HEK293 (cell line): ENCODE measurements at regions not wholly inside any gene's neighbourhood (a gene's known extent, or its start where the extent isn't known, plus 50 kb on each side); places are given as distances from the start of the nearest gene placed in this dataset.

Experiments used
- CTCF ChIA-PET: fragments of 350-600 bp; formaldehyde crosslinking; extraction: SDS; loops from one replicate; lab custom pipeline; 2021; ENCODE audit warnings: antibody characterized with exemption; lab: Yijun Ruan, JAX
- POLR2A ChIA-PET: fragments of 300-600 bp; formaldehyde crosslinking; extraction: SDS; loops from one replicate; lab custom pipeline; 2020; ENCODE audit warnings: antibody characterized with exemption, inconsistent platforms; lab: Yijun Ruan, JAX
- H3K27ac ChIP-seq: fragments of 200-500 bp; sonication (Bioruptor generic); 2 replicates; pipeline ENCODE4 v1.5.1; 2014; ENCODE audit warnings: low read depth, low read length, control low read depth, inconsistent platforms; ENCODE audit errors: extremely low read depth
- H3K36me3 ChIP-seq, 2 experiments: fragments of 200-500 bp in 1 of 2; sonication (Bioruptor generic) in 1 of 2; 1 replicate in 1 of 2; 2 replicates in 1 of 2; pipeline ENCODE4 v1.5.1; 2014 to 2017; ENCODE audit warnings: inconsistent platforms in 2 of 2, low read length in 2 of 2; ENCODE audit not compliant: control insufficient read depth in 2 of 2, insufficient read depth in 1 of 2
- H3K4me1 ChIP-seq: fragments of 200-500 bp; sonication (Bioruptor generic); 2 replicates; pipeline ENCODE4 v1.5.1; 2014; ENCODE audit warnings: mild to moderate bottlenecking, low read length, inconsistent platforms; ENCODE audit not compliant: control insufficient read depth, insufficient read depth
- H3K4me3 ChIP-seq: 2 replicates; pipeline ENCODE4 v1.5.1; 2011; ENCODE audit warnings: low read depth, mild to moderate bottlenecking, control low read depth, low read length, moderate library complexity
- H3K9me3 ChIP-seq: fragments of 200-500 bp; sonication (Bioruptor generic); 2 replicates; pipeline ENCODE4 v1.5.1; 2014; ENCODE audit warnings: low read depth, low read length, inconsistent platforms; ENCODE audit not compliant: control insufficient read depth, insufficient read depth
- BCL11A ChIP-seq: fragments of 450-650 bp; formaldehyde crosslinking; IDR thresholded peaks from 2 replicates; pipeline ENCODE4 v1.5.1; 2016; ENCODE audit warnings: low read depth, missing biosample characterization, missing genetic modification characterization
- FEZF1 ChIP-seq: fragments of 450-650 bp; formaldehyde crosslinking; IDR thresholded peaks from 2 replicates; pipeline ENCODE4 v1.5.1; 2016; ENCODE audit warnings: missing biosample characterization, missing genetic modification characterization
- GLI2 ChIP-seq: fragments of 450-650 bp; formaldehyde crosslinking; IDR thresholded peaks from 2 replicates; pipeline ENCODE4; 2017; ENCODE audit warnings: missing biosample characterization, missing genetic modification characterization, low read depth, borderline replicate concordance
- MZF1 ChIP-seq: fragments of 450-650 bp; formaldehyde crosslinking; IDR thresholded peaks from 2 replicates; pipeline ENCODE4 v1.5.1; 2017; ENCODE audit warnings: missing biosample characterization, missing genetic modification characterization, borderline replicate concordance
- PBX3 ChIP-seq: sonication (generic); formaldehyde crosslinking; IDR thresholded peaks from 2 replicates; pipeline ENCODE4 v1.8.1; 2022; ENCODE audit warnings: mild to moderate bottlenecking, moderate library complexity, missing genetic modification reagents
- REPIN1 ChIP-seq: fragments of 450-650 bp; formaldehyde crosslinking; IDR thresholded peaks from 2 replicates; pipeline ENCODE4 v1.5.1; 2017; ENCODE audit warnings: missing biosample characterization, missing genetic modification characterization, low read depth
- REST ChIP-seq: fragments of 450-650 bp; formaldehyde crosslinking; IDR thresholded peaks from 2 replicates; pipeline ENCODE4 v1.5.1; 2016; ENCODE audit warnings: missing biosample characterization, missing genetic modification characterization
- WT1 ChIP-seq: fragments of 450-650 bp; formaldehyde crosslinking; IDR thresholded peaks from 2 replicates; pipeline ENCODE4 v1.5.1; 2016; ENCODE audit warnings: missing biosample characterization, missing genetic modification characterization
- ZBTB11 ChIP-seq: fragments of 450-650 bp; formaldehyde crosslinking; conservative IDR thresholded peaks from 2 replicates; pipeline ENCODE4 v1.5.1; 2016; ENCODE audit warnings: low read depth, missing biosample characterization, missing genetic modification characterization
- ZFHX2 ChIP-seq: fragments of 450-650 bp; formaldehyde crosslinking; conservative IDR thresholded peaks from 2 replicates; pipeline ENCODE4 v1.5.1; 2016; ENCODE audit warnings: missing biosample characterization, missing genetic modification characterization
- ZFP37 ChIP-seq: fragments of 450-650 bp; formaldehyde crosslinking; IDR thresholded peaks from 2 replicates; pipeline ENCODE4 v1.5.1; 2016; ENCODE audit warnings: missing biosample characterization, missing genetic modification characterization
- ZNF157 ChIP-seq: fragments of 450-650 bp; formaldehyde crosslinking; IDR thresholded peaks from 2 replicates; pipeline ENCODE4 v1.5.1; 2016; ENCODE audit warnings: missing biosample characterization, missing genetic modification characterization
- ZNF16 ChIP-seq: fragments of 450-650 bp; formaldehyde crosslinking; IDR thresholded peaks from 2 replicates; pipeline ENCODE4 v1.5.1; 2016; ENCODE audit warnings: low read depth, missing biosample characterization, missing genetic modification characterization
- ZNF169 ChIP-seq: fragments of 450-650 bp; formaldehyde crosslinking; IDR thresholded peaks from 2 replicates; pipeline ENCODE4 v1.5.1; 2016; ENCODE audit warnings: missing biosample characterization, missing genetic modification characterization
- ZNF174 ChIP-seq: fragments of 450-650 bp; formaldehyde crosslinking; IDR thresholded peaks from 2 replicates; pipeline ENCODE4 v1.5.0; 2017; ENCODE audit warnings: missing biosample characterization, mild to moderate bottlenecking, missing genetic modification characterization
- ZNF214 ChIP-seq: fragments of 450-650 bp; formaldehyde crosslinking; IDR thresholded peaks from 2 replicates; pipeline ENCODE4 v1.5.1; 2017; ENCODE audit warnings: missing biosample characterization, mild to moderate bottlenecking, missing genetic modification characterization, borderline replicate concordance
- ZNF26 ChIP-seq: fragments of 450-650 bp; formaldehyde crosslinking; IDR thresholded peaks from 2 replicates; pipeline ENCODE4 v1.5.1; 2016; ENCODE audit warnings: missing biosample characterization, missing genetic modification characterization
- ZNF416 ChIP-seq: fragments of 450-650 bp; formaldehyde crosslinking; IDR thresholded peaks from 2 replicates; pipeline ENCODE4 v1.5.1; 2016; ENCODE audit warnings: missing biosample characterization, missing genetic modification characterization
- ZNF433 ChIP-seq: fragments of 450-650 bp; formaldehyde crosslinking; IDR thresholded peaks from 2 replicates; pipeline ENCODE4 v1.5.1; 2016; ENCODE audit warnings: missing biosample characterization, missing genetic modification characterization, low read depth
- ZNF521 ChIP-seq: fragments of 450-650 bp; formaldehyde crosslinking; IDR thresholded peaks from 2 replicates; pipeline ENCODE4 v1.5.1; 2017; ENCODE audit warnings: missing biosample characterization, mild to moderate bottlenecking, missing genetic modification characterization
- ZNF571 ChIP-seq: fragments of 450-650 bp; formaldehyde crosslinking; IDR thresholded peaks from 2 replicates; pipeline ENCODE4 v1.5.0; 2017; ENCODE audit warnings: missing biosample characterization, missing genetic modification characterization
- ZNF580 ChIP-seq: fragments of 450-650 bp; formaldehyde crosslinking; IDR thresholded peaks from 2 replicates; pipeline ENCODE4 v1.5.1; 2016; ENCODE audit warnings: missing biosample characterization, missing genetic modification characterization
- ZNF596 ChIP-seq: fragments of 450-650 bp; IDR thresholded peaks from 2 replicates; pipeline ENCODE4 v1.5.0; 2018; ENCODE audit warnings: missing biosample characterization, mild to moderate bottlenecking, missing genetic modification characterization, moderate library complexity
- ZNF747 ChIP-seq: fragments of 450-650 bp; formaldehyde crosslinking; IDR thresholded peaks from 2 replicates; pipeline ENCODE4 v1.5.1; 2016; ENCODE audit warnings: missing biosample characterization, missing genetic modification characterization
- ZNF792 ChIP-seq: fragments of 450-650 bp; formaldehyde crosslinking; IDR thresholded peaks from 2 replicates; pipeline ENCODE4 v1.5.1; 2016; ENCODE audit warnings: missing biosample characterization, missing genetic modification characterization

GRCh38 chr9:34797367-34797766 lies 87.4 kb upstream of the CCL21 start (continued):
- TF ChIP-seq ZBTB11 (tag by site-specific recombination) (no peak), ZNF169 (tag by site-specific recombination) (no peak), FEZF1 (no peak), ZNF214 (tag by site-specific recombination) (no peak), ZNF521 (no peak), ZNF792 (tag by site-specific recombination) (no peak), ZNF174 (tag by site-specific recombination) (no peak), BCL11A (tag by site-specific recombination) (no peak), ZFP37 (tag by site-specific recombination) (no peak)

GRCh38 chr9:34796924-34797323 lies 87.0 kb upstream of the CCL21 start:
- Histone ChIP-seq H3K4me3 (no peak overlapping the region), H3K27ac (no peak overlapping the region), H3K9me3 (no peaks in the 10 kb centered on the region), H3K36me3 (no peaks in the 10 kb centered on the region), H3K4me1 (no peaks in the 10 kb centered on the region)
- ChIA-PET CTCF (interaction anchor here (0.7 to 1.2 kb wide), 2 partner anchors 37 to 1114 kb away, joined by 3 to 6 read pairs; no protein-coding TSS in a partner anchor), POLR2A (no interaction called here)
- TF ChIP-seq ZNF596 (tag by site-specific recombination) (no peak), ZNF433 (tag by site-specific recombination) (no peak), ZNF747 (tag by site-specific recombination) (no peak), ZNF580 (no peak), ZNF16 (tag by site-specific recombination) (no peak), REST (tag by site-specific recombination) (no peak), ZNF416 (no peak), ZNF571 (no peak), REPIN1 (no peak), MZF1 (tag by site-specific recombination) (no peak), GLI2 (tag by site-specific recombination) (no peak), ZNF26 (no peak), ZNF157 (no peak), ZFHX2 (tag by site-specific recombination) (no peak), PBX3 (CRISPR knock-in tag) (no peak), WT1 (tag by site-specific recombination) (no peak)
